ENCODE measurements at regions not wholly inside any gene's neighbourhood (a gene's known extent, or its start where the extent isn't known, plus 50 kb on each side); places are given as distances from the start of the nearest gene placed in this dataset.
"Not testable (repeated sequence)": the region's sequence is repeated elsewhere in the genome, so short reads cannot be mapped to it uniquely, and the experiment has no call there.

- TF ChIP-seq POLR2AphosphoS5 (IDR thresholded peaks at IDR 0.05; ENCODE audit: low read depth, low read length); EZH2phosphoT487 (IDR thresholded peaks at IDR 0.05; ENCODE audit: borderline replicate concordance, low read depth); REST (IDR thresholded peaks at IDR 0.05; ENCODE audit: low read depth, low read length); EP300 (IDR thresholded peaks at IDR 0.05; ENCODE audit: borderline replicate concordance in 1 of 2, low read depth in 1 of 2, low read length in 1 of 2); FOSL2 (IDR thresholded peaks at IDR 0.05; ENCODE audit: borderline replicate concordance, low read depth); IRF3 (IDR thresholded peaks at IDR 0.05; ENCODE audit: low read depth, low read length); TAF1 (IDR thresholded peaks at IDR 0.05; ENCODE audit: borderline replicate concordance, low read depth, low read length); SMC3 (IDR thresholded peaks at IDR 0.05; ENCODE audit: low read depth, low read length); TEAD4 (IDR thresholded peaks at IDR 0.05; ENCODE audit: borderline replicate concordance, insufficient read depth): not testable (repeated sequence)
- TF ChIP-seq, protein P1, sequence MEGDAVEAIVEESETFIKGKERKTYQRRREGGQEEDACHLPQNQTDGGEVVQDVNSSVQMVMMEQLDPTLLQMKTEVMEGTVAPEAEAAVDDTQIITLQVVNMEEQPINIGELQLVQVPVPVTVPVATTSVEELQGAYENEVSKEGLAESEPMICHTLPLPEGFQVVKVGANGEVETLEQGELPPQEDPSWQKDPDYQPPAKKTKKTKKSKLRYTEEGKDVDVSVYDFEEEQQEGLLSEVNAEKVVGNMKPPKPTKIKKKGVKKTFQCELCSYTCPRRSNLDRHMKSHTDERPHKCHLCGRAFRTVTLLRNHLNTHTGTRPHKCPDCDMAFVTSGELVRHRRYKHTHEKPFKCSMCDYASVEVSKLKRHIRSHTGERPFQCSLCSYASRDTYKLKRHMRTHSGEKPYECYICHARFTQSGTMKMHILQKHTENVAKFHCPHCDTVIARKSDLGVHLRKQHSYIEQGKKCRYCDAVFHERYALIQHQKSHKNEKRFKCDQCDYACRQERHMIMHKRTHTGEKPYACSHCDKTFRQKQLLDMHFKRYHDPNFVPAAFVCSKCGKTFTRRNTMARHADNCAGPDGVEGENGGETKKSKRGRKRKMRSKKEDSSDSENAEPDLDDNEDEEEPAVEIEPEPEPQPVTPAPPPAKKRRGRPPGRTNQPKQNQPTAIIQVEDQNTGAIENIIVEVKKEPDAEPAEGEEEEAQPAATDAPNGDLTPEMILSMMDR (IDR thresholded peaks at IDR 0.05), result not testable (repeated sequence)
- TF ChIP-seq, protein P2, sequence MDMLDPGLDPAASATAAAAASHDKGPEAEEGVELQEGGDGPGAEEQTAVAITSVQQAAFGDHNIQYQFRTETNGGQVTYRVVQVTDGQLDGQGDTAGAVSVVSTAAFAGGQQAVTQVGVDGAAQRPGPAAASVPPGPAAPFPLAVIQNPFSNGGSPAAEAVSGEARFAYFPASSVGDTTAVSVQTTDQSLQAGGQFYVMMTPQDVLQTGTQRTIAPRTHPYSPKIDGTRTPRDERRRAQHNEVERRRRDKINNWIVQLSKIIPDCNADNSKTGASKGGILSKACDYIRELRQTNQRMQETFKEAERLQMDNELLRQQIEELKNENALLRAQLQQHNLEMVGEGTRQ (IDR thresholded peaks at IDR 0.05; ENCODE audit: borderline replicate concordance, low read depth, low read length), result not testable (repeated sequence)
- TF ChIP-seq, protein P3, sequence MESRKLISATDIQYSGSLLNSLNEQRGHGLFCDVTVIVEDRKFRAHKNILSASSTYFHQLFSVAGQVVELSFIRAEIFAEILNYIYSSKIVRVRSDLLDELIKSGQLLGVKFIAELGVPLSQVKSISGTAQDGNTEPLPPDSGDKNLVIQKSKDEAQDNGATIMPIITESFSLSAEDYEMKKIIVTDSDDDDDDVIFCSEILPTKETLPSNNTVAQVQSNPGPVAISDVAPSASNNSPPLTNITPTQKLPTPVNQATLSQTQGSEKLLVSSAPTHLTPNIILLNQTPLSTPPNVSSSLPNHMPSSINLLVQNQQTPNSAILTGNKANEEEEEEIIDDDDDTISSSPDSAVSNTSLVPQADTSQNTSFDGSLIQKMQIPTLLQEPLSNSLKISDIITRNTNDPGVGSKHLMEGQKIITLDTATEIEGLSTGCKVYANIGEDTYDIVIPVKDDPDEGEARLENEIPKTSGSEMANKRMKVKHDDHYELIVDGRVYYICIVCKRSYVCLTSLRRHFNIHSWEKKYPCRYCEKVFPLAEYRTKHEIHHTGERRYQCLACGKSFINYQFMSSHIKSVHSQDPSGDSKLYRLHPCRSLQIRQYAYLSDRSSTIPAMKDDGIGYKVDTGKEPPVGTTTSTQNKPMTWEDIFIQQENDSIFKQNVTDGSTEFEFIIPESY (IDR thresholded peaks at IDR 0.05; ENCODE audit: borderline replicate concordance, low read depth), result not testable (repeated sequence)
These were observed 171.1 kb downstream of the HHIPL2 start for GRCh38 chr1:222376791-222377190.
